ENCODE measurements at regions not wholly inside any gene's neighbourhood (a gene's known extent, or its start where the extent isn't known, plus 50 kb on each side); places are given as distances from the start of the nearest gene placed in this dataset.

DNA sequence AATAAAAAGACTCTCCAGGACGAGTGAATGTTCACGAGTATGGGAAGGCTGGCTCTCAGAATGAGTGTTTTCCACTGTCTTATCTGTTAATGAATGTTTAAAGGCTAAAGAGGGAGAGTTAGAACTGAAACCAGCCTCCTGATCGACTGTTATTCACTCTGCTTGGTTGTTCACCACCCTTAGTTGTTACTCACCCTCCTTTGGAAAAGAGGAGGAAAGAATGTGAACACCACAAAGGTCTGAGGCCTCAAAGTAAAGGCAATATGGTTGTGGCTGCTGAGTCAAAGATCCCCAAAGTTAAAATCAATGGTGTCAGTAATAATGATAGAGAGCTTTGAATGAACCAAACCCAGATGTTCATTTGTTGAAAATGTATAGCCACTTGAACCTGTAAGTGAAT is 1793.2 kb upstream of the PCDH20 start:
- H3K23ac ChIP-seq (ENCODE audit: low read length) = no peak overlapping the region
- no peak overlapping the region for H3K4me2 ChIP-seq (ENCODE audit: low read length)
- no CpG with 5 or more reads among the region's 3 CpGs for WGBS (ENCODE audit: extremely low coverage, insufficient coverage, low lambda C conversion rate)
- H2AK5ac ChIP-seq (ENCODE audit: low read length) = no peak overlapping the region
- H4K8ac ChIP-seq (ENCODE audit: low read depth, low read length) = no peak overlapping the region
- H3K27ac ChIP-seq (ENCODE audit: low read depth, low read length) = no peak overlapping the region
- H2BK5ac ChIP-seq (ENCODE audit: low read length) = no peak overlapping the region
- H3K9ac ChIP-seq (ENCODE audit: low read length) = no peak overlapping the region
- no peaks in the 10 kb centered on the region for H3K27me3 ChIP-seq (ENCODE audit: insufficient read depth, low read length, poor library complexity)
- no peaks in the 10 kb centered on the region for H3K79me1 ChIP-seq (ENCODE audit: low read length)
- no peak overlapping the region for H3K4ac ChIP-seq (ENCODE audit: low read depth, low read length)
- no peak overlapping the region for H4K5ac ChIP-seq (ENCODE audit: low read length)
- no peak overlapping the region for H2BK120ac ChIP-seq (ENCODE audit: low read depth, low read length)
- no peaks in the 10 kb centered on the region for H3K4me1 ChIP-seq (ENCODE audit: control insufficient read depth, low read depth, low read length)
- no peaks in the 10 kb centered on the region for H3K79me2 ChIP-seq (ENCODE audit: control insufficient read depth, insufficient read depth, low read length)
- no peak overlapping the region for H3K18ac ChIP-seq (ENCODE audit: low read length)
- H2BK15ac ChIP-seq (replicated peaks; ENCODE audit: low read depth) = no peak overlapping the region
- DNase-seq = no peak
- H3K36me3 ChIP-seq (ENCODE audit: control insufficient read depth, insufficient read depth, low read length) = no peaks in the 10 kb centered on the region
- H3K4me3 ChIP-seq (ENCODE audit: low read length) = no peak overlapping the region
- H3K56ac ChIP-seq (ENCODE audit: low read length) = no peak overlapping the region

DNA sequence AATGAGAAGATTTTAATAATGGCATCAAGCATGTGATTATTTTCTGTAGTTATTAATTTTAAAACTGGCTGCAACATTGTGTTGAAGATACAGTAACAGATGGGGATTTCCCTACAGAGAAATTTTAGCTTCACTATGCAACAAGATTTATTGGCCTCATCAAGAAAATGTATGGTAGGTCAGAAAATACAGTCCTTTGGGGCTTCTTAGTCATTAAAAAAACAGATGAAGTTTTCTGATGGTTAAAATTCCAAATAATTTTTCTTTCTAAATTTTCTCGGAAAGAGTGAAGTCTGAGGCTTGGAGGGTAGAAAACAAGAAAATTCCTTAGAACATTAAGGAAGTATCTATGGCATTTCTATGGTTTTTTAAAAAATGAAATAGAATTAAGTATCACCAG is 1790.8 kb upstream of the PCDH20 start:
- no peaks in the 10 kb centered on the region for H3K79me2 ChIP-seq (ENCODE audit: control insufficient read depth, insufficient read depth, low read length)
- no peaks in the 10 kb centered on the region for H3K4me1 ChIP-seq (ENCODE audit: control insufficient read depth, low read depth, low read length)
- H3K4me2 ChIP-seq (ENCODE audit: low read length) = no peak overlapping the region
- no peak overlapping the region for H4K5ac ChIP-seq (ENCODE audit: low read length)
- H3K56ac ChIP-seq (ENCODE audit: low read length) = no peak overlapping the region
- H4K8ac ChIP-seq (ENCODE audit: low read depth, low read length) = no peak overlapping the region
- no peak overlapping the region for H3K23ac ChIP-seq (ENCODE audit: low read length)
- no peak overlapping the region for H3K9ac ChIP-seq (ENCODE audit: low read length)
- H3K4me3 ChIP-seq (ENCODE audit: low read length) = no peak overlapping the region
- WGBS (ENCODE audit: extremely low coverage, insufficient coverage, low lambda C conversion rate) = no CpG with 5 or more reads among the region's 1 CpG
- H2BK5ac ChIP-seq (ENCODE audit: low read length) = no peak overlapping the region
- no peak overlapping the region for H2AK5ac ChIP-seq (ENCODE audit: low read length)
- H3K4ac ChIP-seq (ENCODE audit: low read depth, low read length) = no peak overlapping the region
- no peaks in the 10 kb centered on the region for H3K27me3 ChIP-seq (ENCODE audit: insufficient read depth, low read length, poor library complexity)
- no peaks in the 10 kb centered on the region for H3K36me3 ChIP-seq (ENCODE audit: control insufficient read depth, insufficient read depth, low read length)
- H3K18ac ChIP-seq (ENCODE audit: low read length) = no peak overlapping the region
- DNase-seq = no peak
- H3K79me1 ChIP-seq (ENCODE audit: low read length) = no peaks in the 10 kb centered on the region
- H3K27ac ChIP-seq (ENCODE audit: low read depth, low read length) = no peak overlapping the region
- no peak overlapping the region for H2BK120ac ChIP-seq (ENCODE audit: low read depth, low read length)
- H2BK15ac ChIP-seq (replicated peaks; ENCODE audit: low read depth) = no peak overlapping the region

DNA sequence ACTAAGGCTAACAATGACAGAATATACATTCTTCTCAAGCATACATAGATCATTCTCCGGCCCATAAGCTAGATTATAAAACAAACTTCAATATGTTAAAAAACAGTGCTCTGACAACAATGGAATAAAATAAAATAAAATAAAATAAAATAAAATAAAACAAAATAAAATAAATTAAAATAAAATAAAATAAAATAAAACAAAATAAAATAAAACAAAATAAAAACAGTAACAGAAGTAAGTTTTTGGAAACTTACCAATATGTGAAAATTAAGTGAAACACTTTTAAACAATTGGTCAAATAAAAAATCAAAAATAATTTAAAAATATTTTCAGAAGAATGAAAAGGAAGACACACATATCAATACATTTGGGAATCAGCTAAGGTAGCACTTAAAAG is 1785.8 kb upstream of the PCDH20 start:
- Histone ChIP-seq H3K9ac (ENCODE audit: low read length) (no peak overlapping the region), H3K79me1 (ENCODE audit: low read length) (no peaks in the 10 kb centered on the region), H3K4me3 (ENCODE audit: low read length) (no peak overlapping the region), H3K23ac (ENCODE audit: low read length) (no peak overlapping the region), H3K4me1 (ENCODE audit: control insufficient read depth, low read depth, low read length) (no peaks in the 10 kb centered on the region), H3K18ac (ENCODE audit: low read length) (no peak overlapping the region), H3K27ac (ENCODE audit: low read depth, low read length) (no peak overlapping the region), H2AK5ac (ENCODE audit: low read length) (no peak overlapping the region), H3K4ac (ENCODE audit: low read depth, low read length) (no peak overlapping the region), H2BK120ac (ENCODE audit: low read depth, low read length) (no peak overlapping the region), H3K56ac (ENCODE audit: low read length) (no peak overlapping the region), H2BK5ac (ENCODE audit: low read length) (no peak overlapping the region), H2BK15ac (replicated peaks; ENCODE audit: low read depth) (no peak overlapping the region), H3K4me2 (ENCODE audit: low read length) (no peak overlapping the region), H3K79me2 (ENCODE audit: control insufficient read depth, insufficient read depth, low read length) (no peaks in the 10 kb centered on the region), H4K8ac (ENCODE audit: low read depth, low read length) (no peak overlapping the region), H3K36me3 (ENCODE audit: control insufficient read depth, insufficient read depth, low read length) (no peaks in the 10 kb centered on the region), H3K27me3 (ENCODE audit: insufficient read depth, low read length, poor library complexity) (no peaks in the 10 kb centered on the region), H4K5ac (ENCODE audit: low read length) (no peak overlapping the region)
- no peak for DNase-seq
- WGBS (ENCODE audit: extremely low coverage, insufficient coverage, low lambda C conversion rate) = no CpG with 5 or more reads among the region's 1 CpG

DNA sequence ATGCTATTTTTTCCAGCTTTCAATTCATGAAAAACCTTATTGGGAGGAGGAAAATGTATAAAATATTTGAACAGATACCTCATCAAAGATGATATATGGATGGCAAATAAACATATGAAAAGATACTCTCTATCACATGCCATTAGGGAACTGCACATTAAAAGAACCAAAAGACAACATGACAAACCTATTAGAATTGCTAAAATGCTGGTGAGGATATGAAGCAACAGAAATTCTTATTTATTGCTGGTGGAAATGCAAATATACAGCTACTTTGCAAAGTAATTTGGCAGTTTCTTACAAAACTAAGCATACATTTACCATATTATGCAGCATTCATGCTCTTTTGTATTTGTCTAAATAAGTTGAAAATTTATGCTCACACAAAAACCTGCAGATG is 1783.9 kb upstream of the PCDH20 start:
- H3K27ac ChIP-seq (ENCODE audit: low read depth, low read length) = no peak overlapping the region
- no peak overlapping the region for H3K9ac ChIP-seq (ENCODE audit: low read length)
- H3K27me3 ChIP-seq (ENCODE audit: insufficient read depth, low read length, poor library complexity) = no peaks in the 10 kb centered on the region
- no peaks in the 10 kb centered on the region for H3K79me2 ChIP-seq (ENCODE audit: control insufficient read depth, insufficient read depth, low read length)
- no peak overlapping the region for H4K5ac ChIP-seq (ENCODE audit: low read length)
- no peak overlapping the region for H4K8ac ChIP-seq (ENCODE audit: low read depth, low read length)
- H3K4me3 ChIP-seq (ENCODE audit: low read length) = no peak overlapping the region
- no peak overlapping the region for H3K23ac ChIP-seq (ENCODE audit: low read length)
- no peak overlapping the region for H2AK5ac ChIP-seq (ENCODE audit: low read length)
- no peak overlapping the region for H3K18ac ChIP-seq (ENCODE audit: low read length)
- no peak overlapping the region for H3K56ac ChIP-seq (ENCODE audit: low read length)
- H3K36me3 ChIP-seq (ENCODE audit: control insufficient read depth, insufficient read depth, low read length) = no peaks in the 10 kb centered on the region
- no peak overlapping the region for H3K4ac ChIP-seq (ENCODE audit: low read depth, low read length)
- DNase-seq = no peak
- no peak overlapping the region for H2BK15ac ChIP-seq (replicated peaks; ENCODE audit: low read depth)
- H3K4me2 ChIP-seq (ENCODE audit: low read length) = no peak overlapping the region
- no peaks in the 10 kb centered on the region for H3K79me1 ChIP-seq (ENCODE audit: low read length)
- H2BK120ac ChIP-seq (ENCODE audit: low read depth, low read length) = no peak overlapping the region
- H2BK5ac ChIP-seq (ENCODE audit: low read length) = no peak overlapping the region
- no peaks in the 10 kb centered on the region for H3K4me1 ChIP-seq (ENCODE audit: control insufficient read depth, low read depth, low read length)

DNA sequence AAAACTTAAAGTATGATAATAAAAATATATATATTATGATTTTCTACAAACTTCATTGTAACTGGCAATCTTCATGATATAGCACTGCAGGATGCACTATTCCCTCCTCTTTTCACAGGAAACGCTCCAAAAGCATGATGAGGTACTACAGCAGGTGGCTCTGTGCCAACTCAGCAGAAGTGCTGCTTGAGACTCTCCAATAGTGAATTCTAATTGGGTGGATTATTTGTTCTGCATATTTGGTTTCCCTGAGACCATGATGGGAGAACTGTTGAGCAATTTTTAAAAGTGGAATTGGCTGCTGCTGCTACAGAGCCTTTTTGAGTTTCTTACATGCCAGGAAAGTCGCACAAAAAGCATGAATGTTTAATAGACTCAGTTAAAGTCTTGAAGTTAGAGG is 1782.4 kb upstream of the PCDH20 start:
- H3K4ac ChIP-seq (ENCODE audit: low read depth, low read length) = no peak overlapping the region
- no peak overlapping the region for H3K4me3 ChIP-seq (ENCODE audit: low read length)
- H3K18ac ChIP-seq (ENCODE audit: low read length) = no peak overlapping the region
- no peak overlapping the region for H3K27ac ChIP-seq (ENCODE audit: low read depth, low read length)
- H4K5ac ChIP-seq (ENCODE audit: low read length) = no peak overlapping the region
- no peaks in the 10 kb centered on the region for H3K27me3 ChIP-seq (ENCODE audit: insufficient read depth, low read length, poor library complexity)
- H4K8ac ChIP-seq (ENCODE audit: low read depth, low read length) = no peak overlapping the region
- H2AK5ac ChIP-seq (ENCODE audit: low read length) = no peak overlapping the region
- no peak overlapping the region for H2BK120ac ChIP-seq (ENCODE audit: low read depth, low read length)
- no peak overlapping the region for H2BK15ac ChIP-seq (replicated peaks; ENCODE audit: low read depth)
- WGBS (ENCODE audit: extremely low coverage, insufficient coverage, low lambda C conversion rate) = no CpG with 5 or more reads among the region's 2 CpGs
- no peaks in the 10 kb centered on the region for H3K79me2 ChIP-seq (ENCODE audit: control insufficient read depth, insufficient read depth, low read length)
- no peaks in the 10 kb centered on the region for H3K4me1 ChIP-seq (ENCODE audit: control insufficient read depth, low read depth, low read length)
- H3K36me3 ChIP-seq (ENCODE audit: control insufficient read depth, insufficient read depth, low read length) = no peaks in the 10 kb centered on the region
- no peak overlapping the region for H3K9ac ChIP-seq (ENCODE audit: low read length)
- H3K23ac ChIP-seq (ENCODE audit: low read length) = no peak overlapping the region
- H3K56ac ChIP-seq (ENCODE audit: low read length) = no peak overlapping the region
- H3K79me1 ChIP-seq (ENCODE audit: low read length) = no peaks in the 10 kb centered on the region
- H3K4me2 ChIP-seq (ENCODE audit: low read length) = no peak overlapping the region
- H2BK5ac ChIP-seq (ENCODE audit: low read length) = no peak overlapping the region
- no peak for DNase-seq

DNA sequence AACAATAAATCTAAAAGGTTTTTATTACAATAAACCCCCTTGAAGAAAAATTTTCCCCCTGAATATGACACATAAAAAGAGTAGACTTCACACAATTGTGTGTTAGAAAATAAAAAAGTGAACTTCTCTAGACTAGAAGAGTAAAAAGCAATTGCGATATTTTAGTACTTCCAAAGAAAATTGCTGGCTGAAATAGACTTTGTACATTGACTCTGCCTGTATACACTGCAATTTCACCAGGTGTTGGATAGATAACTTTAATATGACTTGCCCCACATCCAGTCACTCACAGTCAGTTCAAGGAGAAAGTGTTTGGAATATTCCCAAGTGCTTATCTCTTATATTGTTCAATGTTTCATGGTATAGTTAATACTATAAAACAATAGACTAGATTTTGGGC is 1780.1 kb upstream of the PCDH20 start:
- H2BK15ac ChIP-seq (replicated peaks; ENCODE audit: low read depth) = no peak overlapping the region
- H3K4ac ChIP-seq (ENCODE audit: low read depth, low read length) = no peak overlapping the region
- H3K27me3 ChIP-seq (ENCODE audit: insufficient read depth, low read length, poor library complexity) = no peaks in the 10 kb centered on the region
- H2AK5ac ChIP-seq (ENCODE audit: low read length) = no peak overlapping the region
- H3K4me3 ChIP-seq (ENCODE audit: low read length) = no peak overlapping the region
- no peak overlapping the region for H3K18ac ChIP-seq (ENCODE audit: low read length)
- H4K8ac ChIP-seq (ENCODE audit: low read depth, low read length) = no peak overlapping the region
- no peaks in the 10 kb centered on the region for H3K4me1 ChIP-seq (ENCODE audit: control insufficient read depth, low read depth, low read length)
- no CpG with 5 or more reads among the region's 1 CpG for WGBS (ENCODE audit: extremely low coverage, insufficient coverage, low lambda C conversion rate)
- H4K5ac ChIP-seq (ENCODE audit: low read length) = no peak overlapping the region
- no peak overlapping the region for H3K4me2 ChIP-seq (ENCODE audit: low read length)
- H3K23ac ChIP-seq (ENCODE audit: low read length) = no peak overlapping the region
- no peaks in the 10 kb centered on the region for H3K79me1 ChIP-seq (ENCODE audit: low read length)
- DNase-seq = no peak
- H3K56ac ChIP-seq (ENCODE audit: low read length) = no peak overlapping the region
- H2BK120ac ChIP-seq (ENCODE audit: low read depth, low read length) = no peak overlapping the region
- no peak overlapping the region for H3K27ac ChIP-seq (ENCODE audit: low read depth, low read length)
- no peaks in the 10 kb centered on the region for H3K36me3 ChIP-seq (ENCODE audit: control insufficient read depth, insufficient read depth, low read length)
- no peaks in the 10 kb centered on the region for H3K79me2 ChIP-seq (ENCODE audit: control insufficient read depth, insufficient read depth, low read length)
- no peak overlapping the region for H3K9ac ChIP-seq (ENCODE audit: low read length)
- H2BK5ac ChIP-seq (ENCODE audit: low read length) = no peak overlapping the region
